GM12873 (cell line): ENCODE measurements at regions not wholly inside any gene's neighbourhood (a gene's known extent, or its start where the extent isn't known, plus 50 kb on each side); places are given as distances from the start of the nearest gene placed in this dataset.

Source experiments
- CTCF ChIP-seq: IDR thresholded peaks from 2 replicates; pipeline ENCODE4 v1.5.1; 2012; ENCODE audit warnings: low read depth, mild to moderate bottlenecking, moderate library complexity, low read length, control low read depth; ENCODE audit not compliant: insufficient read depth; ENCODE audit errors: missing control alignments

GRCh38 chr18:68033466-68033865, 516.9 kb upstream of the DSEL start:
- no peak for TF ChIP-seq CTCF

- no peak for TF ChIP-seq CTCF
Observed at GRCh38 chr18:68024716-68025115, 508.2 kb upstream of the DSEL start.

GRCh38 chr18:68017385-68017784, 500.9 kb upstream of the DSEL start:
- TF ChIP-seq CTCF = no peak

GRCh38 chr18:67997496-67997895, 481.0 kb upstream of the DSEL start:
- no peak for TF ChIP-seq CTCF

- TF ChIP-seq CTCF = no peak
Observed at GRCh38 chr18:67995769-67996168, 479.2 kb upstream of the DSEL start.

GRCh38 chr18:67980241-67980640, 463.7 kb upstream of the DSEL start:
- no peak for TF ChIP-seq CTCF

GRCh38 chr18:67977067-67977616, 460.6 kb upstream of the DSEL start:
- no peak for TF ChIP-seq CTCF
